ENCODE measurements at regions not wholly inside any gene's neighbourhood (a gene's known extent, or its start where the extent isn't known, plus 50 kb on each side); places are given as distances from the start of the nearest gene placed in this dataset.

DNA sequence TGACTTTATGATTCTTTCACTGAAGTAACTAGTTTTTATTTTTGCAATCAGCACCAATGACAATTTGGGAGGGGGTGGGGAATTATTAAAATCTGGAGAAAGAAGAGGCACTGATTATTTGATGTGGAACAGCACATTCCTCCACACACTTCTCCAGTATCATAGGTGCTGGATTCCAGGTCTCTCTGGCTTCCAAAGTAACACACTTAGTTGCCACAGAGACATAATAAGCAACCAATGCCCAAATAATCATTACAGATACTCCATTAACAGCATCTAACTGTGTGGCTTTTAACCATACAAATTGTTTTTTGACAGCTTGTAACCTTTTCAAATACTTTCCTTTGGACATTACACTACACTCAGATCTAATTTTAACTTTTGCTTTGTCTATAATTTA is 131.0 kb upstream of the CDIN1 start:
- TF ChIP-seq, protein P1, sequence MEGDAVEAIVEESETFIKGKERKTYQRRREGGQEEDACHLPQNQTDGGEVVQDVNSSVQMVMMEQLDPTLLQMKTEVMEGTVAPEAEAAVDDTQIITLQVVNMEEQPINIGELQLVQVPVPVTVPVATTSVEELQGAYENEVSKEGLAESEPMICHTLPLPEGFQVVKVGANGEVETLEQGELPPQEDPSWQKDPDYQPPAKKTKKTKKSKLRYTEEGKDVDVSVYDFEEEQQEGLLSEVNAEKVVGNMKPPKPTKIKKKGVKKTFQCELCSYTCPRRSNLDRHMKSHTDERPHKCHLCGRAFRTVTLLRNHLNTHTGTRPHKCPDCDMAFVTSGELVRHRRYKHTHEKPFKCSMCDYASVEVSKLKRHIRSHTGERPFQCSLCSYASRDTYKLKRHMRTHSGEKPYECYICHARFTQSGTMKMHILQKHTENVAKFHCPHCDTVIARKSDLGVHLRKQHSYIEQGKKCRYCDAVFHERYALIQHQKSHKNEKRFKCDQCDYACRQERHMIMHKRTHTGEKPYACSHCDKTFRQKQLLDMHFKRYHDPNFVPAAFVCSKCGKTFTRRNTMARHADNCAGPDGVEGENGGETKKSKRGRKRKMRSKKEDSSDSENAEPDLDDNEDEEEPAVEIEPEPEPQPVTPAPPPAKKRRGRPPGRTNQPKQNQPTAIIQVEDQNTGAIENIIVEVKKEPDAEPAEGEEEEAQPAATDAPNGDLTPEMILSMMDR (IDR thresholded peaks at IDR 0.05): no peak
- no peak for TF ChIP-seq ZFX (IDR thresholded peaks at IDR 0.05; ENCODE audit: borderline replicate concordance)

Measured in 22Rv1 (cell line).